Uterus (tissue), 2 donors: ENCODE measurements at regions not wholly inside any gene's neighbourhood (a gene's known extent, or its start where the extent isn't known, plus 50 kb on each side); places are given as distances from the start of the nearest gene placed in this dataset.

Experiments
- CTCF ChIP-seq, 4 experiments: fragments of 200-600 bp in 2 of 4; fragments of 450-650 bp in 2 of 4; sonication (generic) in 2 of 4; IDR thresholded peaks; one replicate each; pipeline ENCODE4 v1.5.1; 2016 to 2019; ENCODE audit warnings: antibody characterized with exemption in 4 of 4, mild to moderate bottlenecking in 2 of 4, moderate library complexity in 1 of 4
- POLR2A ChIP-seq, 2 donors: fragments of 450-650 bp; IDR thresholded peaks; one replicate each; pipeline ENCODE4 v1.6.1; 2016; ENCODE audit warnings: antibody characterized with exemption in 2 of 2, mild to moderate bottlenecking in 1 of 2, moderate library complexity in 1 of 2

- TF ChIP-seq POLR2A (IDR thresholded peaks at IDR 0.05) (no peak), CTCF (IDR thresholded peaks at IDR 0.05) (no peak)
These were observed 771.6 kb upstream of the CA10 start for GRCh38 chr17:52930145-52930544.
